Esophagus squamous epithelium (tissue), 5 donors: ENCODE measurements at regions not wholly inside any gene's neighbourhood (a gene's known extent, or its start where the extent isn't known, plus 50 kb on each side); places are given as distances from the start of the nearest gene placed in this dataset.
"Not testable (repeated sequence)": the region's sequence is repeated elsewhere in the genome, so short reads cannot be mapped to it uniquely, and the experiment has no call there.

ENCODE experiments used
- DNase-seq: peaks from one replicate; lab custom pipeline; 2025; lab: John Stamatoyannopoulos, UW
- H3K27ac ChIP-seq, 4 donors: fragments of 200-600 bp; sonication (generic); one replicate each; pipeline ENCODE4 v1.5.1; 2016 to 2019; ENCODE audit warnings: mild to moderate bottlenecking in 1 of 4
- H3K27me3 ChIP-seq, 4 donors: fragments of 200-600 bp; sonication (generic); 1 replicate in 3 of 4; 2 replicates in 1 of 4; pipeline versions ENCODE4 v1.5.1 to v1.6.0; 2017 to 2021; ENCODE audit warnings: antibody characterized with exemption in 1 of 4
- H3K36me3 ChIP-seq, 3 donors: fragments of 200-600 bp; sonication (generic); one replicate each; pipeline ENCODE4 v1.5.1; 2016 to 2019
- H3K4me1 ChIP-seq, 3 donors: fragments of 200-600 bp; sonication (generic); one replicate each; pipeline ENCODE4 v1.5.1; 2017 to 2019
- H3K4me3 ChIP-seq, 4 donors: fragments of 200-600 bp; sonication (generic); 1 replicate in 3 of 4; 2 replicates in 1 of 4; pipeline ENCODE4 v1.5.1; 2016 to 2019; ENCODE audit warnings: mild to moderate bottlenecking in 2 of 4, moderate library complexity in 1 of 4
- H3K9me3 ChIP-seq, 3 donors: fragments of 200-600 bp; sonication (generic); one replicate each; pipeline ENCODE4 v1.5.1; 2016 to 2019
- CTCF ChIP-seq, 6 experiments: fragments of 450-650 bp in 4 of 6; fragments of 200-600 bp in 2 of 6; sonication (generic) in 2 of 6; IDR thresholded peaks; one replicate each; pipeline ENCODE4 v1.5.1; 2016 to 2019; ENCODE audit warnings: antibody characterized with exemption in 6 of 6, mild to moderate bottlenecking in 4 of 6, moderate library complexity in 4 of 6
- POLR2A ChIP-seq, 4 donors: fragments of 450-650 bp; IDR thresholded peaks; one replicate each; pipeline ENCODE4 v1.6.1; 2017; ENCODE audit warnings: antibody characterized with exemption in 4 of 4, mild to moderate bottlenecking in 4 of 4, moderate library complexity in 3 of 4
- WGBS, 2 donors: methylation state at CpG; one replicate each; pipeline ENCODE4 v1.1.5; 2018; 5-methylcytosine and 5-hydroxymethylcytosine counted together
- intact Hi-C: fragments of 100-400 bp; cut with DNase I; formaldehyde crosslinking; loops from one replicate; pipeline ENCODE4 v1.15.0; 2022
- donor health status: DM: yes; HTN: yes; CAD: no.

GRCh38 chr6:153302133-153302532 lies 171.1 kb upstream of the RGS17 start:
- H3K4me3 ChIP-seq: no peak overlapping the region
- no peak for DNase-seq
- no peaks in the 10 kb centered on the region for H3K4me1 ChIP-seq
- no peaks in the 10 kb centered on the region for H3K36me3 ChIP-seq
- no peaks in the 10 kb centered on the region for H3K9me3 ChIP-seq
- H3K27ac ChIP-seq: no peak overlapping the region
- WGBS, 2 donors: 40 to 79% methylated on average over 2 to 8 of the region's 8 CpGs
- H3K27me3 ChIP-seq: no peaks in the 10 kb centered on the region
- no peak for TF ChIP-seq POLR2A (IDR thresholded peaks at IDR 0.05)
- no peak for TF ChIP-seq CTCF (IDR thresholded peaks at IDR 0.05)
- intact Hi-C loops: no loop called here

- H3K27me3 ChIP-seq: no peaks in the 10 kb centered on the region
- no peak overlapping the region for H3K4me3 ChIP-seq
- TF ChIP-seq POLR2A (IDR thresholded peaks at IDR 0.05): no peak
- TF ChIP-seq CTCF (IDR thresholded peaks at IDR 0.05): no peak
- no peaks in the 10 kb centered on the region for H3K4me1 ChIP-seq
- no peak for DNase-seq
- no peak overlapping the region for H3K27ac ChIP-seq
- intact Hi-C loops: no loop called here
- 46 to 50% methylated on average over 6 of the region's 6 CpGs for WGBS, 2 donors
- H3K36me3 ChIP-seq: no peaks in the 10 kb centered on the region
- H3K9me3 ChIP-seq: no peaks in the 10 kb centered on the region
Measured at GRCh38 chr6:153301602-153302001, 170.5 kb upstream of the RGS17 start.

GRCh38 chr6:153282456-153282855 lies 151.4 kb upstream of the RGS17 start:
- H3K4me3 ChIP-seq, intact Hi-C loops, H3K9me3 ChIP-seq, DNase-seq, H3K36me3 ChIP-seq, H3K27ac ChIP-seq, H3K27me3 ChIP-seq, H3K4me1 ChIP-seq: not testable (repeated sequence)
- 84 to 89% methylated on average over 7 to 14 of the region's 14 CpGs for WGBS, 2 donors

GRCh38 chr6:153275997-153276396 lies 144.9 kb upstream of the RGS17 start:
- Histone ChIP-seq H3K27me3 (no peaks in the 10 kb centered on the region), H3K4me3 (no peak overlapping the region), H3K4me1 (no peaks in the 10 kb centered on the region), H3K9me3 (no peaks in the 10 kb centered on the region), H3K36me3 (no peaks in the 10 kb centered on the region), H3K27ac (no peak overlapping the region)
- no peak for DNase-seq
- intact Hi-C loops: no loop called here
- 70 to 78% methylated on average over 3 of the region's 3 CpGs for WGBS, 2 donors
- TF ChIP-seq CTCF (IDR thresholded peaks at IDR 0.05): no peak
- no peak for TF ChIP-seq POLR2A (IDR thresholded peaks at IDR 0.05)

- 65 to 72% methylated on average over 5 of the region's 5 CpGs for WGBS, 2 donors
- no peaks in the 10 kb centered on the region for H3K9me3 ChIP-seq
- H3K27ac ChIP-seq: no peak overlapping the region
- no peak for TF ChIP-seq CTCF (IDR thresholded peaks at IDR 0.05)
- no peak for TF ChIP-seq POLR2A (IDR thresholded peaks at IDR 0.05)
- H3K4me3 ChIP-seq: no peak overlapping the region
- intact Hi-C loops: no loop called here
- no peaks in the 10 kb centered on the region for H3K27me3 ChIP-seq
- no peak for DNase-seq
- H3K4me1 ChIP-seq: no peaks in the 10 kb centered on the region
- no peaks in the 10 kb centered on the region for H3K36me3 ChIP-seq
Measured at GRCh38 chr6:153272201-153272980, 141.3 kb upstream of the RGS17 start.
